GM23338 (cell line): ENCODE measurements at regions not wholly inside any gene's neighbourhood (a gene's known extent, or its start where the extent isn't known, plus 50 kb on each side); places are given as distances from the start of the nearest gene placed in this dataset.

Experiments used
- ATAC-seq: fragments of 200-7000 bp; cut with Tn5 transposase; 3 replicates; pipeline ENCODE4 v1.9.1; 2020
- DNase-seq: peaks from one replicate; pipeline ENCODE4 v3.0.0-alpha.2; 2015; ENCODE audit warnings: low spot score
- H2AFZ ChIP-seq: fragments of 200-600 bp; sonication (generic); 2 replicates; pipeline ENCODE4 v1.8.0; 2016; ENCODE audit warnings: antibody characterized with exemption, mild to moderate bottlenecking, moderate library complexity
- H3F3A ChIP-seq: fragments of 200-600 bp; sonication (generic); replicated peaks from 2 replicates; pipeline ENCODE4 v1.8.0; 2017; ENCODE audit warnings: antibody characterized with exemption, mixed run types, low read depth
- H3K27ac ChIP-seq: fragments of 200-600 bp; sonication (generic); 2 replicates; pipeline ENCODE4 v1.6.1; 2016; ENCODE audit warnings: low read depth
- H3K27me3 ChIP-seq: fragments of 200-600 bp; sonication (generic); 2 replicates; pipeline ENCODE4 v1.8.0; 2016; ENCODE audit warnings: mild to moderate bottlenecking, mixed run types, moderate library complexity; ENCODE audit not compliant: insufficient read depth
- H3K36me3 ChIP-seq: fragments of 200-600 bp; sonication (generic); 2 replicates; pipeline ENCODE4 v1.8.0; 2016; ENCODE audit warnings: mild to moderate bottlenecking; ENCODE audit not compliant: insufficient read depth
- H3K4me1 ChIP-seq: fragments of 200-600 bp; sonication (generic); 2 replicates; pipeline ENCODE4 v1.8.0; 2016; ENCODE audit warnings: mild to moderate bottlenecking, moderate library complexity; ENCODE audit not compliant: insufficient read depth
- H3K4me2 ChIP-seq: fragments of 200-600 bp; sonication (generic); 2 replicates; pipeline ENCODE4 v1.7.1; 2017; ENCODE audit warnings: mixed run types
- H3K4me3 ChIP-seq: fragments of 200-600 bp; sonication (generic); 2 replicates; pipeline ENCODE4 v1.6.1; 2016; ENCODE audit warnings: mixed run types
- H3K79me2 ChIP-seq: fragments of 200-600 bp; sonication (generic); replicated peaks from 2 replicates; pipeline ENCODE4 v1.8.0; 2017; ENCODE audit warnings: mild to moderate bottlenecking; ENCODE audit not compliant: insufficient read depth
- H3K9me2 ChIP-seq: fragments of 200-600 bp; sonication (generic); 2 replicates; pipeline ENCODE4 v1.8.0; 2017; ENCODE audit not compliant: insufficient read depth
- H4K20me1 ChIP-seq: fragments of 200-600 bp; sonication (generic); replicated peaks from 2 replicates; pipeline ENCODE4 v1.8.0; 2017; ENCODE audit warnings: mild to moderate bottlenecking; ENCODE audit not compliant: insufficient read depth
- H3K27ac Mint-ChIP-seq: 2 replicates; pipeline ENCODE4 v1.8.0; 2020; ENCODE audit warnings: inconsistent platforms, mild to moderate bottlenecking, moderate library complexity, mixed read lengths
- H3K27me3 Mint-ChIP-seq: 3 replicates; pipeline ENCODE4 v1.8.0; 2022; ENCODE audit warnings: low read depth, mild to moderate bottlenecking, moderate library complexity, mixed read lengths, inconsistent platforms; ENCODE audit not compliant: insufficient read depth, poor library complexity
- H3K36me3 Mint-ChIP-seq: 3 replicates; pipeline ENCODE4 v1.8.0; 2021; ENCODE audit warnings: low read depth, mild to moderate bottlenecking, inconsistent platforms, moderate library complexity, mixed read lengths
- H3K4me1 Mint-ChIP-seq: 3 replicates; pipeline ENCODE4 v1.8.0; 2020; ENCODE audit warnings: mild to moderate bottlenecking, inconsistent platforms, mixed read lengths
- H3K4me3 Mint-ChIP-seq: 3 replicates; pipeline ENCODE4 v1.8.0; 2021; ENCODE audit warnings: moderate library complexity, mild to moderate bottlenecking, inconsistent platforms, mixed read lengths
- H3K9me3 Mint-ChIP-seq: 3 replicates; pipeline ENCODE4 v1.8.0; 2020; ENCODE audit warnings: moderate library complexity, mild to moderate bottlenecking, inconsistent platforms, mixed read lengths
- EZH2 ChIP-seq: fragments of 200-600 bp; sonication (generic); IDR thresholded peaks from one replicate; pipeline ENCODE4 v1.8.0; 2017; ENCODE audit warnings: antibody characterized with exemption, mild to moderate bottlenecking, low read depth; ENCODE audit not compliant: unreplicated experiment
- JUNB ChIP-seq: IDR thresholded peaks from one replicate; pipeline ENCODE4 v1.6.1; 2016; ENCODE audit warnings: antibody characterized with exemption; ENCODE audit not compliant: unreplicated experiment
- POLR2AphosphoS5 ChIP-seq: IDR thresholded peaks from 2 replicates; pipeline ENCODE4 v1.6.1; 2016; ENCODE audit warnings: antibody characterized with exemption, low read depth
- ZNF114 ChIP-seq: fragments of 250-450 bp; sonication (Bioruptor Pico); IDR thresholded peaks from 2 replicates; pipeline ENCODE4 v1.5.0; 2020; ENCODE audit warnings: mild to moderate bottlenecking, moderate library complexity
- ZNF331 ChIP-seq: fragments of 250-450 bp; sonication (Bioruptor Pico); IDR thresholded peaks from 2 replicates; pipeline ENCODE4 v1.5.0; 2020; ENCODE audit warnings: low read depth, mild to moderate bottlenecking, moderate library complexity
- TF ChIP-seq, protein P1 (sequence below): fragments of 250-450 bp; sonication (Bioruptor Pico); IDR thresholded peaks from 2 replicates; pipeline ENCODE4 v1.5.0; 2020; ENCODE audit warnings: mild to moderate bottlenecking, moderate library complexity

DNA sequence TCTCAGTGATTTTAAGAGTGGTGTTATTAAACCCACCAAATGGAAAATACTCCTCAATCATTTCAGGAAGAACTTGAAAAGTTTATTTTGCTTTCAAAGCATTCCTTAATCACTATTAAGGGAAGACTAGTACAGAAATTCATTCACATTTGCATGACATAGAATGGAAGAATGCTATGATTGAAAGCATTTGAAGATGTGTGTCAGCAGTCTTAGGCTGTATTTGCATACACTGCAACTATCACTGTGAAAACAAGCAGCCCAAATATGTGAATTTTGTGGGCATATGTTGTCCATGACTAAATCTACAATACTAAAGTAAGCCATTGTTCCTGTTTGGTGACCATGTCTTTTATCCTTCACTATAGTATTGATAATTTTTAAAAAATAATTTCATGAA, 95.8 kb downstream of the CNTN3 start (continued):
- TF ChIP-seq, protein P1, sequence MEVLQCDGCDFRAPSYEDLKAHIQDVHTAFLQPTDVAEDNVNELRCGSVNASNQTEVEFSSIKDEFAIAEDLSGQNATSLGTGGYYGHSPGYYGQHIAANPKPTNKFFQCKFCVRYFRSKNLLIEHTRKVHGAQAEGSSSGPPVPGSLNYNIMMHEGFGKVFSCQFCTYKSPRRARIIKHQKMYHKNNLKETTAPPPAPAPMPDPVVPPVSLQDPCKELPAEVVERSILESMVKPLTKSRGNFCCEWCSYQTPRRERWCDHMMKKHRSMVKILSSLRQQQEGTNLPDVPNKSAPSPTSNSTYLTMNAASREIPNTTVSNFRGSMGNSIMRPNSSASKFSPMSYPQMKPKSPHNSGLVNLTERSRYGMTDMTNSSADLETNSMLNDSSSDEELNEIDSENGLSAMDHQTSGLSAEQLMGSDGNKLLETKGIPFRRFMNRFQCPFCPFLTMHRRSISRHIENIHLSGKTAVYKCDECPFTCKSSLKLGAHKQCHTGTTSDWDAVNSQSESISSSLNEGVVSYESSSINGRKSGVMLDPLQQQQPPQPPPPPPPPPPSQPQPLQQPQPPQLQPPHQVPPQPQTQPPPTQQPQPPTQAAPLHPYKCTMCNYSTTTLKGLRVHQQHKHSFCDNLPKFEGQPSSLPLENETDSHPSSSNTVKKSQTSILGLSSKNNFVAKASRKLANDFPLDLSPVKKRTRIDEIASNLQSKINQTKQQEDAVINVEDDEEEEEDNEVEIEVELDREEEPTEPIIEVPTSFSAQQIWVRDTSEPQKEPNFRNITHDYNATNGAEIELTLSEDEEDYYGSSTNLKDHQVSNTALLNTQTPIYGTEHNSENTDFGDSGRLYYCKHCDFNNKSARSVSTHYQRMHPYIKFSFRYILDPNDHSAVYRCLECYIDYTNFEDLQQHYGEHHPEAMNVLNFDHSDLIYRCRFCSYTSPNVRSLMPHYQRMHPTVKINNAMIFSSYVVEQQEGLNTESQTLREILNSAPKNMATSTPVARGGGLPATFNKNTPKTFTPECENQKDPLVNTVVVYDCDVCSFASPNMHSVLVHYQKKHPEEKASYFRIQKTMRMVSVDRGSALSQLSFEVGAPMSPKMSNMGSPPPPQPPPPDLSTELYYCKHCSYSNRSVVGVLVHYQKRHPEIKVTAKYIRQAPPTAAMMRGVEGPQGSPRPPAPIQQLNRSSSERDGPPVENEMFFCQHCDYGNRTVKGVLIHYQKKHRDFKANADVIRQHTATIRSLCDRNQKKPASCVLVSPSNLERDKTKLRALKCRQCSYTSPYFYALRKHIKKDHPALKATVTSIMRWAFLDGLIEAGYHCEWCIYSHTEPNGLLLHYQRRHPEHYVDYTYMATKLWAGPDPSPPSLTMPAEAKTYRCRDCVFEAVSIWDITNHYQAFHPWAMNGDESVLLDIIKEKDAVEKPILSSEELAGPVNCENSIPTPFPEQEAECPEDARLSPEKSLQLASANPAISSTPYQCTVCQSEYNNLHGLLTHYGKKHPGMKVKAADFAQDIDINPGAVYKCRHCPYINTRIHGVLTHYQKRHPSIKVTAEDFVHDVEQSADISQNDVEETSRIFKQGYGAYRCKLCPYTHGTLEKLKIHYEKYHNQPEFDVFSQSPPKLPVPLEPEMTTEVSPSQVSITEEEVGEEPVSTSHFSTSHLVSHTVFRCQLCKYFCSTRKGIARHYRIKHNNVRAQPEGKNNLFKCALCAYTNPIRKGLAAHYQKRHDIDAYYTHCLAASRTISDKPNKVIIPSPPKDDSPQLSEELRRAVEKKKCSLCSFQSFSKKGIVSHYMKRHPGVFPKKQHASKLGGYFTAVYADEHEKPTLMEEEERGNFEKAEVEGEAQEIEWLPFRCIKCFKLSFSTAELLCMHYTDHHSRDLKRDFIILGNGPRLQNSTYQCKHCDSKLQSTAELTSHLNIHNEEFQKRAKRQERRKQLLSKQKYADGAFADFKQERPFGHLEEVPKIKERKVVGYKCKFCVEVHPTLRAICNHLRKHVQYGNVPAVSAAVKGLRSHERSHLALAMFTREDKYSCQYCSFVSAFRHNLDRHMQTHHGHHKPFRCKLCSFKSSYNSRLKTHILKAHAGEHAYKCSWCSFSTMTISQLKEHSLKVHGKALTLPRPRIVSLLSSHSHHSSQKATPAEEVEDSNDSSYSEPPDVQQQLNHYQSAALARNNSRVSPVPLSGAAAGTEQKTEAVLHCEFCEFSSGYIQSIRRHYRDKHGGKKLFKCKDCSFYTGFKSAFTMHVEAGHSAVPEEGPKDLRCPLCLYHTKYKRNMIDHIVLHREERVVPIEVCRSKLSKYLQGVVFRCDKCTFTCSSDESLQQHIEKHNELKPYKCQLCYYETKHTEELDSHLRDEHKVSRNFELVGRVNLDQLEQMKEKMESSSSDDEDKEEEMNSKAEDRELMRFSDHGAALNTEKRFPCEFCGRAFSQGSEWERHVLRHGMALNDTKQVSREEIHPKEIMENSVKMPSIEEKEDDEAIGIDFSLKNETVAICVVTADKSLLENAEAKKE (CRISPR knock-in tag) = no peak

DNA sequence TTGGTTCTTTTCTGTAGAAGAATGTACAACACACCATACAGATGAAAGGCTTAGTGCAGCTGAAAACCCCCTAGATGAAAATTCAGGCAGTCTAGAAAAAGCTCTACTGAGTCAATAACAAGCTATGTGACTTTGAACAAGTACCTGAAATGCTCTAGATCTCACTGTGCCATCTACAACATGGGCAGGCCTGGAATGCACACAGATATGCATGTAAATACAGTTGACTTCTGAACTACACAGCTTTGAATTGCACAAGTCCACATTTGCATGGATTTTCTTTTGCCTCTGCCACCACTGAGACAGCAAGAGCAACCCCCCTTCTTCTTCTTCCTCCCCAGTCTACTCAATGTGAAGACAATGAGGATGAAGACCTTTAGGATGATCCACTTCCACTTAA, 98.4 kb downstream of the CNTN3 start:
- no peaks in the 10 kb centered on the region for H3K4me1 ChIP-seq
- H3K27ac ChIP-seq = no peak overlapping the region
- no peaks in the 10 kb centered on the region for H3F3A ChIP-seq
- no peaks in the 10 kb centered on the region for H3K36me3 ChIP-seq
- TF ChIP-seq ZNF331 = no peak
- peaks cover 3% of the 10 kb centered on the region; the same call in 1 of the 3 replicates for H3K4me1 Mint-ChIP-seq
- no peak for ATAC-seq
- H2AFZ ChIP-seq = no peak overlapping the region
- no peaks in the 10 kb centered on the region for H3K27me3 Mint-ChIP-seq
- no peak overlapping the region for H3K4me3 ChIP-seq
- H3K27me3 ChIP-seq = no peaks in the 10 kb centered on the region
- no peaks in the 10 kb centered on the region for H3K9me3 Mint-ChIP-seq
- no peaks in the 10 kb centered on the region for H3K79me2 ChIP-seq
- DNase-seq = no peak
- no peak overlapping the region for H3K27ac Mint-ChIP-seq
- no peaks in the 10 kb centered on the region for H4K20me1 ChIP-seq
- H3K9me2 ChIP-seq = no peaks in the 10 kb centered on the region
- no peak overlapping the region for H3K4me2 ChIP-seq
- no peak overlapping the region for H3K4me3 Mint-ChIP-seq
- no peaks in the 10 kb centered on the region for H3K36me3 Mint-ChIP-seq

DNA sequence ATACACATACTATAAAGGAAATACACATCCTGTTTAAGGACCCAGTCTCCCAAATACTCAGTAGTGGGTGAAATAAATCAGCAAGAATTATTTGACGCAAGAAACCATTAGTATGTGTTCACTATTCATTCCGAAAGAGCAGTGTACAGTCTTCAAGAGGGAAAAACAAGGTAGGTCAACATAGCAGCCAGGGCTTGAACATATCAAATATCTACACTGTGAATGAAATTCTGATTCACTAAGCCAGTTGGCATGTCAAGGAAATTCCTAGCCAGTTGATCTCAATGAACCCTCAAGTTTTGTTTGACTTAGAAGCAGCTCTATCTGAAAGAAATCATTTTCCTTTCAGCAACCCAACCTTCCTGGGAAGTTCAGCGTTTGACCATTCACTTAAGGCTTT, 99.0 kb downstream of the CNTN3 start:
- H3K27ac Mint-ChIP-seq = no peak overlapping the region
- H3K9me3 Mint-ChIP-seq = no peaks in the 10 kb centered on the region
- no peak overlapping the region for H2AFZ ChIP-seq
- no peaks in the 10 kb centered on the region for H3K36me3 Mint-ChIP-seq
- DNase-seq (no peak), ATAC-seq (no peak)
- no peak overlapping the region for H3K4me3 ChIP-seq
- no peak overlapping the region for H3K27ac ChIP-seq
- no peaks in the 10 kb centered on the region for H3K36me3 ChIP-seq
- H3F3A ChIP-seq = no peaks in the 10 kb centered on the region
- H3K9me2 ChIP-seq = no peaks in the 10 kb centered on the region
- no peaks in the 10 kb centered on the region for H3K4me1 ChIP-seq
- H3K79me2 ChIP-seq = no peaks in the 10 kb centered on the region
- H4K20me1 ChIP-seq = no peaks in the 10 kb centered on the region
- H3K4me3 Mint-ChIP-seq = no peak overlapping the region
- H3K4me1 Mint-ChIP-seq = peaks cover 3% of the 10 kb centered on the region; the same call in 1 of the 3 replicates
- no peak overlapping the region for H3K4me2 ChIP-seq
- no peaks in the 10 kb centered on the region for H3K27me3 Mint-ChIP-seq
- H3K27me3 ChIP-seq = no peaks in the 10 kb centered on the region
- no peak for TF ChIP-seq JUNB
- no peak for TF ChIP-seq EZH2
- no peak for TF ChIP-seq POLR2AphosphoS5
- no peak for TF ChIP-seq ZNF114 (CRISPR knock-in tag)
- TF ChIP-seq, protein P1 (CRISPR knock-in tag) = no peak
